GM18867 (cell line): ENCODE measurements at regions not wholly inside any gene's neighbourhood (a gene's known extent, or its start where the extent isn't known, plus 50 kb on each side); places are given as distances from the start of the nearest gene placed in this dataset.

ENCODE experiments used
- ATAC-seq: cut with Tn5 transposase; IDR thresholded peaks from one replicate; pipeline ENCODE4 v1.9.1; 2021; ENCODE audit warnings: mild to moderate bottlenecking, moderate library complexity; ENCODE audit not compliant: unreplicated experiment

DNA sequence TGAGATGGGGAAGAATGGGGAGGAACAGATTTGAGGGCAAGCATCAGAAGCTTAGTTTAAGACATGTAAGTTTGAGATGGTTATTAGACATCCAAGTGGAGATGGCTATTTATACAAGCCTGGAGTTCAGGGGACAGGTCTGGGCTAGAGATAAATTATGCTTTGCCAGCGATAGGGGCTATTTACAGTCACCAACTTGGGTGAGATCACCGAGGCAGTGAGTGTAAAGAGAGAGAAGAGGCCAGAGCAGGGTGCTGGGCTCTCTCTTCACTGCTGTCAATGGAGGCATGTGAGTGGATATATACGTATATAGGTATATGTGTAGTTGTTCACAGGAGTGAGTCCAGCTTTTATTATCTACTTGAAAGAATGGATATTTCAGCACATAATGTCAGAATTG, 81.0 kb downstream of the QPCT start:
- ATAC-seq = no peak

DNA sequence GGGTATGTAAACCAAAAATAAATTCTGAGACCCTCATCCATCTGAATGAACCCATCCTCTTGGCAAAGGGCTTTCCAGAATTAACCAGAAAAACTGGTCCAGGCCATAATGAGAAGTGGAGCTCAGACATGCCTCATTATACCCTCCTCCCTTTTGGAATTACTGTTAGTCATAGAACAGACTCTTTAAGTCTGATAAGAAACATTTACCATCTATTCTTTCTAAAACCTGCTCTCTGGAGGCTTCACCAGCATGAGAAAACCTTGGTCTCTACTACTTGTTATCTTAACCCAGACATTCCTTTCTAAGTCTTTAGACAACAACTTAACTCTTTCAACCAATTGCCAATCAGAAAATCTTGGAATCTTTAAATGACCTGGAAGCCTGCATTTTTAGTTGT, 82.8 kb downstream of the QPCT start:
- no peak for ATAC-seq

DNA sequence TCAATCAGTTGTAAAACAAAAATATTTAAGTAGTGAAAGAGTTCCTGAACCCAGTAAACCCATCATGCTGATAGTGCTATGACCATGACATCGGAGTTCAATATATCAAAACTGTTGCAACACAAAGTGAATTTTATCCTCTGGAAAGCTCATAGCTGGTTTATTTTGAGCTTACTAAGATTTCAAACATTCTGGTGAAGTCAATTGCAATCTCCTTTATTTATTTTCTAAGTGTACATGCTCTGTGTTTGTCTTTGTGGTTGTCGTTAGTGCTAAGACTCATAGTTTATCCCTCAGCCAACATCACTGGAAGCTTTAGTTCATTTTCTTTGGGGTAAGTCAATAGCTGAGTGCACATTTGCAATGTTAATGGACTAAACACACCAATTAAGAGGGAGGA, 91.9 kb downstream of the QPCT start:
- no peak for ATAC-seq

- ATAC-seq = no peak
These were observed 94.8 kb downstream of the QPCT start for GRCh38 chr2:37439131-37439642.

DNA sequence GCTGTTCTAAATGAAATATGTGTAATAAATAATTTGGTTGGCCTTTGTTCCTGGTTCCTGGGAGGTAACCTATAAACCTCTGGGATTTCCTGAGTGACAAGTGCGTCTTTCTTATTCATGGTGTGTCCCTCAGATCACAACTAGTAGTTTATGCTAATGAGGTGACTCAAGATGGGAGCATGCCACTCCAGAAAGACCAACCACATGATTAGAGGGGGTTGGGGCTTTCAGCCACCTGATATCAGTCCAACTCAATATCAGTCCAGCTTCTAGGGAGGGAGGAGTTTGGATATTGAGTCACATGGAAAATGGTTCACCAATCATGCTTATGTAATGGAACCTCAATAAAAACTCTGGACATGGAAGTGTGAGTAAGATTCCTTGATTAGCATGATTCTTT, 96.6 kb downstream of the QPCT start:
- ATAC-seq = no peak

DNA sequence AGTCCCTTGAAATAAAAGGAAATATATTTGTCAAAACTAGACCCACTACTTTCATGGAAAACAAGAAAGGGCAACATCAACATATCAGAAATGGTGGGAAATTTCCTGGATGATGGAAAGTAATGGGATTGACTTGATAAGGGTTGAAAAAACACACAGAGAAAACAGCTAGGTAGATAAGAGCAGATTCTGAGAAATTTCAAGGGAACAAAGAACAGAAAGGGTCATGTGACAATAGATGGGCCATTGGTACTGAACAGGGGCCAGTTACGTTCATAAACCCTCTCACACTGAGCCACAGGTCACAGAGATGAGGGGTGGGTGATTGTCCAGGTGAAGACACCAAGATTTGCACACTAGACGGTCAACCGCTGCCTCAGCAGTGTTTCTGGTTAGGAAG, 98.7 kb downstream of the QPCT start:
- ATAC-seq = no peak

DNA sequence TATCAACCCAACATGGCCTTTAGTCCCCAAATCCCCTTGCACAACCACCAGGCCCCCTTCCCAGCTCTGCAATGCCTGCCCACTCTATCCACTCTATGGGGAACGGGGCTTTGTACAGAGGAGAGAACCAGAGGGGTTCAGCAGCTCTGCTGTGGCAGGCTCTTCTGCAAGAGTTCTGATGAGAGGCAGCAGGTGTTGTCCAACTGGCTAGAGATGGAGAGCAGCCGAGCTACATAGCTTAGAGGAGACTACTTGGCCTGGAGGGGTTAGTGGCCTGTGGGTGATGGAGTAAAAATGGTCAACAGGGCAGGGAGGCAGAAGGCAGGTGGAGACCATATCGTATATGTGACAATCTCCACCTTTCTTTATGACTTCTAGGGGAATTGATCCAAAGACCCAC, 103.0 kb downstream of the QPCT start:
- no peak for ATAC-seq

GRCh38 chr2:37448342-37449120, 104.1 kb downstream of the QPCT start:
- no peak for ATAC-seq

DNA sequence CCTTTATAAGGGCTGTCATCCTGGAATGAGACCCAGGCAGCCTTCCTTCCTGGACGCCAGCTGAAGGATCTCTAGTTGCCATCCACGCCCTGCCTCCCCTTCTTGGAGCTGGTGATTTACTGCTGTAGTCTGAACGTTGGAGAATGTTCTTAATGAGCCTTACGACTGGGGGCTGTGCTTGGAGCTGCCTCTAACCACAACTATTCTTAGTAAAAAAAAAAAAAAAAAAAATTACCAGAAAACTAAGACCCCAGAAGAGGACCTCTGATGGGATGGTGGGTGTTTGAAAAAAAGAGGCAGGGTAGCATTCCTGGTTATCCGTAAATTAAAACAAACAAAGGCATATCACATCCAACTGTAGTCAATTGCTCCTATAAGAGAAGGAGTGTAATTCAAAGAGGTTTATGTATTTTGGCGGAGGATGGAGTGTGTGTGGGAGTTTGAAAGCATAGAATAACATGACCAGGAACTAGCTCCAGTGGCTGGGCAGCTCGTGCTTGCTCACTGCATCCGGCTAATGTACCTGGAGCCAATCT, 105.4 kb downstream of the QPCT start:
- ATAC-seq = no peak

GRCh38 chr2:37453027-37453426, 108.6 kb downstream of the QPCT start:
- ATAC-seq = no peak

DNA sequence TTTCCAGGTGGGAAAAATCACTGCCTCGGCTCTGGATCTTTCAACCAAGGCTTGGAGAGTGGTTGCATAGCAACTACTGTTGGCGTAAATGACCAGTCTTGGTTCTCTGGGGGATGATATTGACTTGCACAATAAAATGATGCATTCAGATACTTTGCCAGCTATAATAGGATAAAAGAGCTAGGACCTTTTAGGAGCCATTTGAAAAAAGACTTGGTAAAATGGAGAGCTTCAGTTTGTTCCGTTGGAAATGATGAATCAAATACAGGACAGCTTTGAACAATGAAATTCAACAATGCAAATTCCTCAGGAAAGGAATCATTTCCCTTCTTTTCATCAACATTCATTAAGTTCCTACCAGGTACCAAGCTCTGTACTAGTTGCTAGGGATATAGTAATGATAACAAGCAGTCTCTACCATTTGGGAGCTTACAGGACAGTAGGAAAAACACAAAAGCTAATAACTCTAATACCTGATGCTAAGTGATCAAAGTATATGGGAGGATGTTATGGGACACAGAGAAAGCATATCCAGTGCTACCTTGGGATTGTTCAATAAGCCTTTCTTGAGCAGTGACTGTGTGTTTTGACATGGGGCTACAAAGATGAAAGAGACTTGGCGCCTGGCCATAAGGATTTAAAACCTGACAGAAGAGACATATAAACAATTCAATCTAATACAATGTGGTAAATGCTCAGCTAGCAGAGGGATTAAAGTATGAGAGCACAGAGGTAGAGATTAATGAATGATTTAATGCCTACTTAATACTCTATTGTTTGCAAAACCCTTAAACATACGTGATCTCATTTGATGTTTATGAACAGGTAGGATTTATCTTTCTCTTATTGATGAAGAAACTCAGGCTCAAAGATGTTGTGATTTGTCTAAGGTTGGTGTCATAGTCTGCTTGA, 110.7 kb downstream of the QPCT start:
- no peak for ATAC-seq

DNA sequence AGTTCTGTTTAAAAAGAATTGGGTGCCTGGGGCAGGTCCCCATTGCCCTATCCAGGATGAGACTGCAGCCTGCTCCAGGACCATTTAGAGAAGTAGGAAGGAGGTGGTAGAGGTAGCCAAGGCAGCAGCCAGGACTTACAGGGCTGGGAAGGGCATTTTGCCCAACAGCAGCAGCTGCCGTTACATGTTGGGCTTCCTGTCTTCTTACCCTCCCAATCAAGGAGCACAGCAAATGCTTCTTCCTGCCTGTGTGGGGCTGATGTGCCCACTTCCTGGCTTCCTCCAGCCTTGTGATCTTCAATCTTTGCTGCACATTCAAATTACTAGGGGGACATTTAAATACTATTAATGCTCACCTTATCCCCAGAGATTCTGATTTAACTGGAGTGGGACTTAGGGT, 112.0 kb downstream of the QPCT start:
- no peak for ATAC-seq

DNA sequence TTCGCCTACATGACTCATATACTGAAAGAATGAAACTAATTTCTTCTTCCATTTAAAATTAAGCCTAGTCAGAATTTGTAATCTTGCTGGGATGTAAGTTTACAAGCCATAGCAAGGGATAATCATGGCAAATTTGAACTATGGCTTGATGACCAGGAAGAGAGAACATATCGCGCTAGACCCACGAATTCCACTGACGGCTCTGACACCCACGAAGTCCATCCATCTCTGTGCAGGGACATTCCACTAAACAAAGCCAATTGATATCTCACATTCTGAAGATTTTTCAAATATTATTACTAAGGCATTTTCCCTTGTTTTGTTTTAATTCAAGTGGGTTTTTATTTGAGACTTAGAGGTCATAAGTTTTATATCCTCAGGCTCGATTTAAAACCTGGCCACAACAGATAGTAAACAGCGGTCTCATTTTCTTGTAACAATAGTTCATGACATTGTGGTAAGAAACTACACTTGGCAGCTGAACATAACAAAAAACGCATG, 113.0 kb downstream of the QPCT start:
- no peak for ATAC-seq

GRCh38 chr2:37458133-37458532, 113.7 kb downstream of the QPCT start:
- ATAC-seq = no peak

DNA sequence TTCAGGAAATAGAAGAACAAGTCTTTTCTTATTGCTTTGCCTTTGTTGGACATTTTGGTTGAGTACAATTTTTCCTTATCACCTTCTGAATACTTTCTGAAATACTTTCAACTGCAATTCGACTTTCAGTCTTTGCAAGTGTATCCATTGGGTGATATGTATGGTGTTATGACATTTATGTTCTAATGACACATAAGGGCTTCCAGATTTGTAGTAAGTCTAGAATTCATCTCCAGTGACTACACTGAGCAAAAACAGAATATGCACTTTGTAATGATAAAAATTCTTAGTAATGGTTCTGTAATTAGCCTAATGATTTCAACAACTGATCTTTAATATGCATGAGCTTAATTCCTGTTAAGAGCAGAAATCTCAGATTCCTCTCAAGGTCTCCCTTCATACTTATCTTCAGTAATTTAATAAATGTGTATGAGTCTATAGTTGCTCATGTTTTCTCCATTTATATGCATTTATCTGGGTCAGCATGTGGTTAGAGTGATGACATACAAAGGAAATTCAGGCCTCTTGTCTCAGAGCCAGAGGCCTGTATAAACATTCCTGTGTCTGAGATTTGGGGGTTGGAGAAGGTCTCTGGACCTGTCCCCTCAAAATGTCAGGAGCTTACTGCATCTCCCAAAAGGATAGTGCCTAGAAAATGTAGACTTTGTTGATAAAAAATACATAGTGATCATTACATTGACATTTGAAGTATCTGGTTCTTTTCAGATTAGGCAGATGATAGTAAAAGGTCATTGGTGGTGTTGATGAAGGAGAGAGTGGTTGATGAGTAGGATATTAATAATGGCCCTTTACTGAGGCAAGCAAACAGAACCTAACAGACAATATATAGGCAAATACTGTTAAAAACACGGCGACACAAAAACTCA, 114.9 kb downstream of the QPCT start:
- no peak for ATAC-seq

GRCh38 chr2:37460896-37461229, 116.4 kb downstream of the QPCT start:
- ATAC-seq = no peak

- no peak for ATAC-seq
These were observed 119.6 kb downstream of the QPCT start for GRCh38 chr2:37464067-37464466.

DNA sequence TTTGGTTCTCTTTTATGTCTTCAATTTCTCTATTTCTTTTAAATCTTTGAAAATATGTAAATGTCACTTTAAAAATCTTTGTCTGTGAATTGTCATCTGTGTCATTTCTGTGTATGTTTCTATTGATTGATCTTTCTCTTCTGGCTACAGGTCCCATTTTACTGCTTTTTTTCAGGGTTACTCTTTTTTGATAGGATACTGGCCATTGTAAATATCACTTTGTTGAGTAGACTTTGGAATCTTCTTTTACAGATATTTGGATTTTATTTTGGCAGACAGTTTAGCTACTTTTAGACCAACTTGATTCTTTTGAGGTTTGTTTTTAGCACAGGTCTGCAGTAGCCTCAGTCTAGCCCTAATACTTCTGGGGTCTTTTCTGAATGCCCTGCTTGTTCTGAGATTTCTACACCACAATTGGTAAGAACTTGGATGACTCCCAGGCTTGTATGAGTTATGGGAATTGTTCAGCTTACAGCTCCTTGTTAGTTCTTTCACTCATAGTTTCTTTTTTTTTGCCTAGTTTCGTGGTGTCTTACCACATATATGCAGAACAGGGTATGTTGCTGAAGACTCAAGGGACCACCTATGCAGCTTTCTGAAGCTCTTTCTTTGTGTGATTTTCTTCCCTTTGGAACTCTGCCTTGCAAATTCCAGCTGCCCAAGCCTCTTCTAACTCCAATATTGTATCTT, 122.2 kb downstream of the QPCT start:
- ATAC-seq = no peak

DNA sequence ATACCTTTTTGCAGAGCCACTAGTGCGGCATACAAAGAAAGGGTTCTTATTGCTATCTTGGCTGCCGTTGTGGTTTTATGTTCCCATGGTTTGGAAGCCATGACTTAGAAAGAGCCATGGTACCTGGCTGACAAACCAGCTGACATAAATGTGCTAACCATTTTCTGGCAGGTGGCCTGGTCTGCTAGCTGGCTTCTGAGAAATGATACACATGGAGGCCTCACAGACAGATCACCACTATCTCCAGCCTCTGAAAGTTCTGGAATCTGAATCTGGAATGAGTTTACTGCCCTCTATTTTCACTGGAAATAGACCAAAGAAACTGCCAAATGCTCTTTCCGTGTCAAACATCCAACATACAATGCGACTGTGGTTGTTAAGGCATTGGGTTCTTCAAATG, 123.7 kb downstream of the QPCT start:
- ATAC-seq = no peak

DNA sequence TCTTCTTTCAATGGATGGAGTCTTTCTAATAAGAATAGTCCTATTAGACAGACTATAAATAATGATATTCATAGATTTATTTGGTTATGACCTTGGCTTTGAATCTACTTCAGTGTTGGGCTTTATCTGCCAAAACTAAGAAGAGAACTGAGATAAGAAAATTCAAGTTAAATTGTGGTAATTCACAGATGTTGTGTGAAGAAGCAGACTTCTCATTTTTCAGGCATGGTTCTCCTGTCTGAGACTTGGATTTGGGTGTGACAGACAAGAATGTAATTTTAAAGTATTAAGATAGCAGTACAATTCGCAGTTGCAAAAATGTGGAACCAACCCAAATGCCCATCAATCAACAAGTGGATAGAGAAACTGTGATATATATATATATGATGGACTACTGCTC, 124.7 kb downstream of the QPCT start:
- no peak for ATAC-seq
